Fibroblast of villous mesenchyme (primary cell): ENCODE measurements at regions not wholly inside any gene's neighbourhood (a gene's known extent, or its start where the extent isn't known, plus 50 kb on each side); places are given as distances from the start of the nearest gene placed in this dataset.

Experiments
- DNase-seq: peaks from one replicate; pipeline ENCODE4 v3.0.0-alpha.2; 2010; ENCODE audit warnings: low read depth
- H3K4me3 ChIP-seq: 2 replicates; pipeline ENCODE4 v1.5.1; 2011; ENCODE audit warnings: low read depth, mild to moderate bottlenecking, low read length
- CTCF ChIP-seq: IDR thresholded peaks from 2 replicates; pipeline ENCODE4 v1.5.1; 2012; ENCODE audit warnings: low read depth, mild to moderate bottlenecking, low read length; ENCODE audit not compliant: insufficient read depth

GRCh38 chr15:94535298-94536048, 304.1 kb downstream of the MCTP2 start:
- no peak overlapping the region for H3K4me3 ChIP-seq
- DNase-seq: no peak
- no peak for TF ChIP-seq CTCF

GRCh38 chr15:94536549-94536948, 305.2 kb downstream of the MCTP2 start:
- no peak for DNase-seq
- no peak for TF ChIP-seq CTCF
- H3K4me3 ChIP-seq: no peak overlapping the region

DNA sequence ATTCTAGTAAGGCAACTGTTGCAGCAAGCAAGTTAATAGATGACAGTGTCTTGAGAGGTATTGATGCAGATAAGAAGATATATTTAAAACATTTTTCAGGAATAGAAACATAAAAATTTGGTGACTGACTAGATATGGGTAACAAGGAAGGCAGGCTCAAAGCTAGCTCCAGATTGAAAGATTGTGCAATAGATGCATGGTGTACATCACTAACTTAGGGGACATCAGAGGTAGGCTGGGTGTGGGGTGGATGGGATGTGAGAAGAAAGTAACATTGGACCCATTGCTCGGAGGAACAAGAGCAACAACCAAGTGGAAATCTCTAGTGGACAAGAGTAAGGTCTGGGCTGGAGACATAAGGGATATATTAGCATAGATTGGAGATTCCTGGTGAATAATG, 306.9 kb downstream of the MCTP2 start:
- TF ChIP-seq CTCF: no peak

DNA sequence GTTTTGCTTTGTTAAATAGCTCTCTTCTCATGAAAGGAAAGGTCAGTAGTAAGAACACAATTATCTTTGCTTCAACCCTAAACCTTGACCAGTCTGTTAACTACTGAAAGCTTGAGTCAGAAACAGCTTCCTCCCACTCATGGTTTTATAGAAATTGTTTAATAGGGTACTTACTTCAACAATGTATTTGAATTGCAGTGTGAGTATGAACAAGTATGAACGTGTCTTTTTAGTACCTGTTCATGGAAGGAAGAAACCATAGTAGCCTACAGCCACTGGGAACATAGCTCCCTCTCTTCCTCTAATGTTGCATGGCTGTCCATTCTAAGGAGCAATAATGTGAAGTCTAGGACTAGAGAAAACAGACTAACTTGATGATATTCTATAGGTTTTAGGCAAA, 311.0 kb downstream of the MCTP2 start:
- no peak overlapping the region for H3K4me3 ChIP-seq
- DNase-seq: no peak
- no peak for TF ChIP-seq CTCF

More for the DNA sequence above, 306.9 kb downstream of the MCTP2 start:
- DNase-seq: no peak
- no peak overlapping the region for H3K4me3 ChIP-seq

GRCh38 chr15:94546808-94547207, 315.4 kb downstream of the MCTP2 start:
- H3K4me3 ChIP-seq: no peak overlapping the region
- no peak for TF ChIP-seq CTCF

GRCh38 chr15:94547711-94548110, 316.4 kb downstream of the MCTP2 start:
- no peak overlapping the region for H3K4me3 ChIP-seq
- no peak for TF ChIP-seq CTCF
- no peak for DNase-seq

More at GRCh38 chr15:94546808-94547207, 315.4 kb downstream of the MCTP2 start:
- no peak for DNase-seq
